Brain microvascular endothelial cell (primary cell): ENCODE measurements at regions not wholly inside any gene's neighbourhood (a gene's known extent, or its start where the extent isn't known, plus 50 kb on each side); places are given as distances from the start of the nearest gene placed in this dataset.
A peak's percentile ranks its signal among the peaks of the same experiment; 100 is the strongest.

ENCODE experiments used
- DNase-seq: peaks from one replicate; pipeline ENCODE4 v3.0.0-alpha.2; 2020
- H3K27ac ChIP-seq: fragments of 250-450 bp; sonication (Bioruptor Pico); 2 replicates; pipeline ENCODE4 v1.5.1; 2020; ENCODE audit warnings: mild to moderate bottlenecking, moderate library complexity
- H3K27me3 ChIP-seq: fragments of 250-450 bp; sonication (Bioruptor Pico); replicated peaks from 2 replicates; pipeline ENCODE4 v1.5.1; 2020; ENCODE audit warnings: mild to moderate bottlenecking
- H3K36me3 ChIP-seq: fragments of 250-450 bp; sonication (Bioruptor Pico); replicated peaks from 2 replicates; pipeline ENCODE4 v1.5.1; 2020; ENCODE audit warnings: mild to moderate bottlenecking
- H3K4me3 ChIP-seq: 2 replicates; pipeline ENCODE4 v1.5.1; 2011; ENCODE audit warnings: low read depth, mild to moderate bottlenecking, control low read depth, low read length, moderate library complexity
- in situ Hi-C: cut with HindIII; loops from 2 replicates; pipeline ENCODE4 v1.10.0; 2017; ENCODE audit warnings: low sequenced_read_pairs, low pct_ligation_motif_present
- TF ChIP-seq, protein P1 (sequence below): IDR thresholded peaks from 2 replicates; pipeline ENCODE4 v1.5.1; 2011; ENCODE audit warnings: low read depth, mild to moderate bottlenecking, moderate library complexity, low read length, control low read depth, inconsistent platforms; ENCODE audit errors: missing control alignments

DNA sequence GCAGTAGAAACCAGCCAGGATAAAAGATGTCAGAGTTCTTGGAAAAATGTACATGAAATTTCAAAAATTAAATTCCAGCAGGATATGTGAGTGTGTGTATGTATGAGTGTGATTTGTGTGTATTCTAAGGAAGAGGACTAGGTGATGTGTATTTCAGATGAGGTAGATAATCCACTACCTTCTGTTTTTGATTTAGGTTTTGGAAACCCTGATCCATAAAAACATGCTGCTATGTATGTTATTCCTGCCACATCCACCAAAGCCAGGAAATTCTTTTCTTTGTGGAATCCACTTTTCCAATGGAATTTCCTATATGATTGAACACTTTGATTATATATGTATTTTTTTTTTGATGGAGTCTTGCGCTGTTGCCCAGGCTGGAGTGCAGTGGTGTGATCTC is 276.9 kb downstream of the UQCRFS1 start:
- no peaks in the 10 kb centered on the region for H3K36me3 ChIP-seq
- TF ChIP-seq, protein P1, sequence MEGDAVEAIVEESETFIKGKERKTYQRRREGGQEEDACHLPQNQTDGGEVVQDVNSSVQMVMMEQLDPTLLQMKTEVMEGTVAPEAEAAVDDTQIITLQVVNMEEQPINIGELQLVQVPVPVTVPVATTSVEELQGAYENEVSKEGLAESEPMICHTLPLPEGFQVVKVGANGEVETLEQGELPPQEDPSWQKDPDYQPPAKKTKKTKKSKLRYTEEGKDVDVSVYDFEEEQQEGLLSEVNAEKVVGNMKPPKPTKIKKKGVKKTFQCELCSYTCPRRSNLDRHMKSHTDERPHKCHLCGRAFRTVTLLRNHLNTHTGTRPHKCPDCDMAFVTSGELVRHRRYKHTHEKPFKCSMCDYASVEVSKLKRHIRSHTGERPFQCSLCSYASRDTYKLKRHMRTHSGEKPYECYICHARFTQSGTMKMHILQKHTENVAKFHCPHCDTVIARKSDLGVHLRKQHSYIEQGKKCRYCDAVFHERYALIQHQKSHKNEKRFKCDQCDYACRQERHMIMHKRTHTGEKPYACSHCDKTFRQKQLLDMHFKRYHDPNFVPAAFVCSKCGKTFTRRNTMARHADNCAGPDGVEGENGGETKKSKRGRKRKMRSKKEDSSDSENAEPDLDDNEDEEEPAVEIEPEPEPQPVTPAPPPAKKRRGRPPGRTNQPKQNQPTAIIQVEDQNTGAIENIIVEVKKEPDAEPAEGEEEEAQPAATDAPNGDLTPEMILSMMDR: no peak
- no peak overlapping the region for H3K4me3 ChIP-seq
- no peaks in the 10 kb centered on the region for H3K27me3 ChIP-seq
- no peak for DNase-seq
- in situ Hi-C loops: no loop called here
- no peak overlapping the region for H3K27ac ChIP-seq

DNA sequence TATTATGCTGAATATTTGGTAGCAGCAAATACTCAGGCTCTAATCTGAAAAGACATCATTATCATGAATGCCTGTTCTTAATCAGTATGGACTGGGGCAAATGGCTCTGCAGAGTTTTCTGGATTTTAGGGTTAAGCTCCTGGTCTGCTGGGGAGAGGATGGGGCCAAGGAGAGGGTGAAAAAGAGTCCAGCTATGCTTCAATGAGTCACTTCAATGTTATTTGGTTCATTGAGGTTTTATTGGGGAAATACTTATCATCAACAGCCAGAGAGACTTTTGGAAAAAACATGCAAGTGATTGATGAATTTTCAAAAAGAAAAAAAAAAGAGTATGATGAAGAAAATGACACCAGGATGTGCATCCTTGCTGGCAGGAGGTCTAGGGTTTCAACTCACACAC is 278.3 kb downstream of the UQCRFS1 start:
- H3K36me3 ChIP-seq: no peaks in the 10 kb centered on the region
- H3K4me3 ChIP-seq: no peak overlapping the region
- H3K27me3 ChIP-seq: no peaks in the 10 kb centered on the region
- in situ Hi-C loops: no loop called here
- no peak for DNase-seq
- no peak overlapping the region for H3K27ac ChIP-seq
- TF ChIP-seq, protein P1: no peak

DNA sequence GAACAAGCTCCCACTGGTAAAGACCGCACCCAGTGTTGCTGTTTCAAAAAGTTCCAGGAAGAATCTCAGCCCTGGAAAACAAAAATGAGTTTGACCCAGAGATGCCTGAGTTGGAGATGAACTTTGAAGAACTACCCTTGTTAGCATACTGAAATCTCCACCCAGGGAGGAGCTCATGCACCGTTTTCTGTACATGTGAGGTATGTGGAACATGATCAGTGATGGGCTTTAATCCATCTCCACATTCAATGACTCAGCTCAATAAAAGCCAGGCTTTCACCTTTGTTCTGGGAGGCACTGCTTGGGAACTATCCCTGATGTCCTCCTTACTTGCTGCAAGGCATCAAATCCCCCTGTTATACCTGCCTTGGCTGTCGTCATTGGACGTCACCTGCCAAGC is 279.9 kb downstream of the UQCRFS1 start:
- no peak for DNase-seq
- Histone ChIP-seq H3K36me3 (no peaks in the 10 kb centered on the region), H3K27ac (no peak overlapping the region), H3K4me3 (no peak overlapping the region), H3K27me3 (no peaks in the 10 kb centered on the region)
- in situ Hi-C loops: no loop called here
- TF ChIP-seq, protein P1: no peak

DNA sequence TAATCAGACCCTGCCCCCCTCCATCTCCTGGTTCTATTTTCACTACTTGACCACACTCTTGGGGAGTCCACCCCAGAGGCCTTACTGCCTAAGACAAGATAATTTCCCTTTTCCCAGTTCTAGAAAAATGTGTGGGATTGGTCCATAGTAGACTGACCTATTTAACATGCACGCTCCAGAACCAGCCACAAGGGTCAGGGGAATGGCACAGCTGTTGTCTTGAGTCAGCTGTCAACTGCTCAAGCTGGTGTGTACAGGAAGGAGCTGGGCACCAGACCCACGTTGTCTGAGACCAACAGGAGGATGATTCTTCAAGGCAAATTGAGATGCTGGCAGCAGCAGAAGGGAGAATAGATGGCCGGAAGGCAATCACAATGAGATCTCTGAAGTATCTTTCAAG is 280.5 kb downstream of the UQCRFS1 start:
- no peaks in the 10 kb centered on the region for H3K36me3 ChIP-seq
- TF ChIP-seq, protein P1: no peak
- H3K27me3 ChIP-seq: no peaks in the 10 kb centered on the region
- H3K27ac ChIP-seq: no peak overlapping the region
- in situ Hi-C loops: no loop called here
- no peak for DNase-seq
- no peak overlapping the region for H3K4me3 ChIP-seq

DNA sequence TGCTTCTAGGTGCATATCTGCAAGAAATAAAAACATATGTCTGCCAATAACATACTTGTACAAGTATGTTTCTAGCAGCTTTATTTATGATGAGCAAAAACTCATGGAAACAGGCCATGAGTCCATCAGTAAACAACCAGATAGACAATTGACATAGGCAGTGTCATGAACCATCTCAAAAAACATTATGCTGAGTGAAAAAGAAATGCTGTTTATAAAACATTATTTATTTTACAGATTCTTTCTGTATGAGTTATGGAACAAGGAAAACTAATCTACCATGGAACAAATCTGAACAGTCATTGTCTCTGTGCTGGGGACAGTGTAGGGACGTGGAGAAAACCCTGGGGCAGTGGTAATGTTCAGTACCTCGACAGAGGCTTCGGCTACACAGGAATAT is 283.9 kb downstream of the UQCRFS1 start:
- no peak for DNase-seq
- H3K27me3 ChIP-seq: no peaks in the 10 kb centered on the region
- H3K27ac ChIP-seq: peak overlapping the region; percentile 65
- TF ChIP-seq, protein P1: no peak
- H3K4me3 ChIP-seq: no peak overlapping the region
- in situ Hi-C loops: no loop called here
- H3K36me3 ChIP-seq: no peaks in the 10 kb centered on the region

DNA sequence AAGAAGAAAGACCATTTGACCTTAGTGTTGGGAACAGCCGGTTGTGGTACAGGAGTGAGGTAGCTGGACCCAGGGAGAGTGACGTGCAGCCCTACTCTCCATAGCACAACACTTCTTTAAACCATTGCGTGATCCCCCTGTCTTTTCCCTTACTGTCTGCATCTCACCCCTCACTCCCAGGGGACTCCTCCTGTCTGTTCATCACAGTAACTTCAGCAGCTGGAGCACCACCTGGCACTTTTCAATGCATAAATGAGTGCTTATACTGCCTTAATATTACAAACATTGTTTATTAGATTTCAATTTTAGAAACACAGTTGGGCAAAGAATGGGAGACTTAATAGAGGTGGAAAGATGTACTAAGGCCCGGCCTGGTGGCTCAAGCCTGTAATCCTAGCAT is 285.5 kb downstream of the UQCRFS1 start:
- Histone ChIP-seq H3K36me3 (no peaks in the 10 kb centered on the region), H3K27me3 (no peaks in the 10 kb centered on the region), H3K27ac (no peak overlapping the region), H3K4me3 (no peak overlapping the region)
- in situ Hi-C loops: no loop called here
- TF ChIP-seq, protein P1: no peak
- no peak for DNase-seq
